ENCODE measurements at regions not wholly inside any gene's neighbourhood (a gene's known extent, or its start where the extent isn't known, plus 50 kb on each side); places are given as distances from the start of the nearest gene placed in this dataset.

DNA sequence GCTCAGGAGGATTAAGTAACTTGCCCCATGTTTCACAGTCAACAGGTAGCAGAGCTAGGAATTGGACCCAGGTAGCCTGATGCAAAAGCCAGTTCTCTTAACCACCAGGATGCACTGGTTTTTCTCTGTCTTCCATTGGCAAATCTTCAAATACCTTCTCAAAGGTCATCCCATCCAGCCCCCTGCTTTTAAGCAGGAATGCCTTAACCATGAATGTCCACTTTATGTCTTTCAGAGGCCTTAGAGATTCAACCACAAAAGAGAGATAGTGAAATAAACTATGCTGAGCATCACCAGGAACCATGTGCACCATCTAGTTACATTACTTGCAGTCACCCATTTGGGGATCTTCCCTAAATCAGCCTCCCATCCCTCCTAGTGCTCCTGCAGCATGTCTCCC is 94.3 kb downstream of the C17orf67 start:
- DNase-seq: peak; percentile 31

DNA sequence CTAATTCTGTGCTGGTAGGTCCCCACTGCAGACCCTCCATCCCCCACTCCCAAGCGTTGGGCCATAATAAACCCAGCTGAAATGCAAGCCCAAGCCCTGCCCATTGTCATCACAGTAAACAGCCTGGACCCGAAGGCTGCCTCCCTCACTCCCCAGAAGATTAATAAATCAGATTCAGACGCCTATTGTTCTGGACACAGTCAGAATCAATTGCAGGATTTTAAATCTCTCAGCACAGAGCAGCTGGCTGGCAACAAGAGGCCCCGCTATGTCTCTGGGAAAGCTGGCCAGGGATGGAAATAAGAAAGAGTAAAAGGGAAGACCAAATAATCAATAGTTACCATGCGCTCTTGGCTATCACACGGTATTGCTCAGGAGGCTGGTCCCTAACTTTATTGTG is 93.9 kb downstream of the C17orf67 start:
- no peak for DNase-seq

DNA sequence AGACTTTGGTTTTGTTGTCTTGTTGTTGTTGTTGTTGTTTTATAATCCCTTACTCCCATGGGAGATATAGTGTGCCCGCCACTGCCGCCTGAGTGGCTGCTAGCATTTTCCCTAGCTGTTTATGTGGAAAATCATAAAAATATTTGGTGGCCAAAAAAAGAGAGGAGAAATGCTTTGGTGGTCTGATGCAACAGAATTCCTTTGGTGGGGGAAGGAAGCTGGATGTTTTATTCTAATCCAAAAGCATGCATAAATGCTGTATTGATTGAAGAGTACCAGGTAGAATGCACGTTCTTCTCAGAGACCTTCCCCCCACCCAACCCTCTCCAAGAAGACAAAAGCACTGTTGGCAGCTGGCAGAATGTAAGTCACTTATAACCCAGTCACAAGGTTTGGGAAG is 93.2 kb downstream of the C17orf67 start:
- DNase-seq: peak; percentile 65
